Gastroesophageal sphincter (tissue), 3 donors: ENCODE measurements at regions not wholly inside any gene's neighbourhood (a gene's known extent, or its start where the extent isn't known, plus 50 kb on each side); places are given as distances from the start of the nearest gene placed in this dataset.

Source experiments
- EP300 ChIP-seq: sonication (generic); formaldehyde crosslinking; IDR thresholded peaks from one replicate; pipeline ENCODE4 v1.6.1; 2017; ENCODE audit warnings: antibody characterized with exemption, mild to moderate bottlenecking
- TF ChIP-seq, protein P1 (sequence below), 4 experiments: fragments of 200-600 bp in 2 of 4; fragments of 450-650 bp in 2 of 4; sonication (generic) in 1 of 4; IDR thresholded peaks; one replicate each; pipeline ENCODE4 v1.5.1; 2017 to 2019; ENCODE audit warnings: antibody characterized with exemption in 4 of 4, mild to moderate bottlenecking in 2 of 4, moderate library complexity in 2 of 4

DNA sequence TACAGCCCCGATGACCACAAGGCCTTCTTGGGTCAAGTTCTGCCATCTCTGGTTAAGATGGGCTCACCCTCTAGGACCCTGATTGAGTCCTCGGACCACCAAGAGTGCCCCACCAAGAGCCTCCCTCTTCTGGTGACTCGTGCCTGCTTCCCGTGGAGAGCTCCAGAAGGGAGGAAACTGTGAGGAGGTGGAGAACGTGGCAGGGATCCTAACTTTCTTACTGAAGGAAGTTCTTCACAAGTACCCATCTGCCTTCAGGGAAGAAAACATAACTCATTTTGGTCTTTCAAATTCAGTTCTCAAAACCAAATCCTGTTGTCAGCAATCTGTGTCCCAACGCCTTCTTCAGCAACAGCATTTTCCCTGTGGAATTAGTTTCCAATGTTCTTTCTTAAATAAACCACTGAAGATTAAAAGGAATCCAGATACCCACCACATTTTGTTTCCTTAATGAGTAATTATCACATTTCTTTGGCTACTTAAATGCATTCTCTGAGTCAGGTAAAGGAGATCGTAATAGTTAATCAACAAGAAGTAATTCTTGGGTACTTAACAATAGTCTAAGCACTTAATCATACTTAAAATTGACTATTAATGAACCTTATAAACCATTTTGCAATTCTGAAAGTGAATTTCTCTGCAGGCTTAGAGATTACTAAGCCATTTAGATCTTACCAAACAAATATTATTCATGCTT lies 185.8 kb upstream of the SGK1 start:
- TF ChIP-seq, protein P1, sequence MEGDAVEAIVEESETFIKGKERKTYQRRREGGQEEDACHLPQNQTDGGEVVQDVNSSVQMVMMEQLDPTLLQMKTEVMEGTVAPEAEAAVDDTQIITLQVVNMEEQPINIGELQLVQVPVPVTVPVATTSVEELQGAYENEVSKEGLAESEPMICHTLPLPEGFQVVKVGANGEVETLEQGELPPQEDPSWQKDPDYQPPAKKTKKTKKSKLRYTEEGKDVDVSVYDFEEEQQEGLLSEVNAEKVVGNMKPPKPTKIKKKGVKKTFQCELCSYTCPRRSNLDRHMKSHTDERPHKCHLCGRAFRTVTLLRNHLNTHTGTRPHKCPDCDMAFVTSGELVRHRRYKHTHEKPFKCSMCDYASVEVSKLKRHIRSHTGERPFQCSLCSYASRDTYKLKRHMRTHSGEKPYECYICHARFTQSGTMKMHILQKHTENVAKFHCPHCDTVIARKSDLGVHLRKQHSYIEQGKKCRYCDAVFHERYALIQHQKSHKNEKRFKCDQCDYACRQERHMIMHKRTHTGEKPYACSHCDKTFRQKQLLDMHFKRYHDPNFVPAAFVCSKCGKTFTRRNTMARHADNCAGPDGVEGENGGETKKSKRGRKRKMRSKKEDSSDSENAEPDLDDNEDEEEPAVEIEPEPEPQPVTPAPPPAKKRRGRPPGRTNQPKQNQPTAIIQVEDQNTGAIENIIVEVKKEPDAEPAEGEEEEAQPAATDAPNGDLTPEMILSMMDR (IDR thresholded peaks at IDR 0.05), result no peak
- TF ChIP-seq EP300, result no peak
